CD4-positive, alpha-beta T cell treated with Interferon gamma for 1 hour (primary cell): ENCODE measurements at regions not wholly inside any gene's neighbourhood (a gene's known extent, or its start where the extent isn't known, plus 50 kb on each side); places are given as distances from the start of the nearest gene placed in this dataset.
"Not testable (repeated sequence)": the region's sequence is repeated elsewhere in the genome, so short reads cannot be mapped to it uniquely, and the experiment has no call there.

Experiments used
- DNase-seq: peaks from one replicate; pipeline ENCODE4 v3.0.0-alpha.2; 2020

- no peak for DNase-seq
These were observed 212.0 kb upstream of the SPRY2 start for GRCh38 chr13:80552851-80553440.

DNA sequence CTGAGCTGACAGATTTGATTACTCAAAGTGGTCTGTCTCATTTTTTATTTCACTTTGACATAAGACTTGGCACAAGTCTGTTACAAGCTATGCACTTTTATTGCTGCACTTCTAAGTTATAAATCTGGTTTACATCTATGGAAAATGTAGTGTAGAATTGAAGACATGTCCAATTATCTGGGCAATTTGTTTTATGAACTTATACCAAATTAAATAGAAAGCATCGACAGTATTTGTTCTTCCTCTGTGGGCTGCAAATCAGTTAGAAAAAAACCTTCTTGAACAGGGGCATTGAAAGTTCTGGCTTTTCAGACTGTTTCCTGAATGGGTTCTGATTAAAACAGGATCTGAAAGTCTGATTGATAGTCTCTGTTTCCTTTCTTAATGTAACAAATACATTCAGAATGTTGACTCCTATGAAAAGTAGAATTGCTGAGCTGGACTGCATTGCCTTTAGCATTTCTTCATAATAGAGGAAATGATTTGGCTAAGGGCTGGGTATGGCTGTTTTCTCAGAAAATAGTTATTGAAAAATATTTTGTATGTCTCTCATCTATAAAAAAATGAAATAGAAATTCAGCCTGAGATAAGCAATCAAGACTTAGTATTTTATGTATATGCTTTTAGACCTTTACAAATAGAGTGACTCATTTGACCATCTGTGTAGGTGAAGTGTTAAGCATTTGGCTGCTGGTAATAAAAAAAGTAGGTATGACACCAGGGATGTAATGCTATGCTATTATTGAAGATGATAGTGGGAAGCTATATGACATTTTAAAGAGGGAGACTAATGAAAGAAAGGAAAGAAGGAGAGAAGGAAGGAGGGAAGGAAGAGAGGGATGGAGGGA, 210.9 kb upstream of the SPRY2 start:
- no peak for DNase-seq

- no peak for DNase-seq
These were observed 210.1 kb upstream of the SPRY2 start for GRCh38 chr13:80550971-80551441.

DNA sequence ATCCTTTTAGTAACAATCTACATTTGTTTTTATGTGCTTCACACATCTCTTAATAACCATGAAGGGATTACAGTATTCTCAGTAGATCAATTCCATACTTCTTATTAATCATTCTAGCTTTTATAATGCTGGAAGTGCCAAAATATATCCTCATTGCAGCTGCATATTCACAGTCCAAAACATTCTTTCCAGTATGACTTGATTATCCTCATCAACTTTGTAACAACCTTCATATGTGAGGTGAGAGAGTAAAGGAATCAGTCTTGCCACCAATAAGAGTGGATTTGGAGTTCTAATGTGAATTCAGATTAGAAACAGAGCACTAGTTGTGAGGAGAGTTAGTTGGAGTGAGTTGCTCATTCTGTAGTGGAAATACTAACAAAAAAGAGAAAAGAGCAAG, 208.0 kb upstream of the SPRY2 start:
- DNase-seq: no peak

DNA sequence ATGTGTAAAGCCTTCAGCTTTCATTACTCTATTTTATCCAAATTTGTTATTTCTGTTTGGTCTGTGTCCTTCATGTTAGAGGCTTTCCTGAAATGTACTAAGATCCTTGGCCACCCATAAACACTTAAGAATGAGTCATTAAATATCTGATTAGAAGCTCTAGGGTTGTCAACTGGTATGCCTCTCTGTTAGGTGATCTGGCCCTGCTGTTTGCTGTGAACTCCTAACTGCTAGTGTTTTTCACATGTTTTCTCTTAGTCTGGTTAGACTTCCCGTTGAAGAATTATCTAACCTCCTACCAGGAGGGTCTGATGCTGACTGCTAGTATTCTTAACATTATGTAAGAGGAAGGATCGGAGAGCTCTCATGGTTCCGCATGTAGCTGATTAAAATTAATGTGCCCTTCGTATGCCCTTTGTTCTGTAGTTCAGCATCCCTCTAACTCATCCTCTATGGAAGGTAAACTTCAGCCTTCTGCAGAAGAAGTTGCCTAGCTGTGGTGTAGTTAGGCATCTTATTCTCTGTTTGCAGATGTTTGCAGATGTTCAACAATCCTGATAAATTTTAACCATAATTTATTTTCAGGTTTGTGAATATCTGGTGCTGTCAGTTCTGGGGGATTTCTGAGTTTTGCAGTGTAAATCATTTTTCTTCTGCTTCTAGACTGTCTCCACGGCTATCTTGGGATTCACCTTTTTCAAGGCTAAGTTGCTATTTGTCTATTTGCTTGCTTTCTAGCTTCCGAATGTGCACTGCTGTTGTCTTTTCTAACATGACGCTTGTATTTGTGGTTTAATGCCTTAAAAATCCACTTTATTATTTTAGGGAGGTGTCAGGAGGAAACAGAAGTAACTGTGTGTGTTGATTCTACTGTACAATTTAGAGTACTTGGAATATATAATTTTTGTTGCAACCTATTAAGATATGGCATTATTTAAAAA, 207.2 kb upstream of the SPRY2 start:
- DNase-seq: no peak

DNA sequence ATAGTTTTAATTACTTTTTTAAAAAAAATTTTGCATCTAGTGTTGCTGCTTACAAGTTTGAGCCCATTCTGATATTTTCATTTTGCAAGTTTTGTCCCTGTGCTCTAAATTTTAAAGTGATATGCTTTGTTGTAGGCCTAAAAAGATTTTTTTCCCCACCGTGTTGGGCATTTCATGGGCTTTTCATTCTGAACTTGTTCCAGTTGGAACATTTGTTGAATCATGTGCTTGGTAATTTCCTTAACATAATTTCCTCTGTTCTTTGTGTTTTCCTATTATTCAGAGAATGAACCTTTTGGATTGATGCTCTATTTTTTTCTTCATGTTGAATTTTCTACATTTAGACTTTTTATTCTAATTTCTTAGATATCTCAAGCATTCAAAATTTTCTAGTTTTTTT, 206.4 kb upstream of the SPRY2 start:
- no peak for DNase-seq

DNA sequence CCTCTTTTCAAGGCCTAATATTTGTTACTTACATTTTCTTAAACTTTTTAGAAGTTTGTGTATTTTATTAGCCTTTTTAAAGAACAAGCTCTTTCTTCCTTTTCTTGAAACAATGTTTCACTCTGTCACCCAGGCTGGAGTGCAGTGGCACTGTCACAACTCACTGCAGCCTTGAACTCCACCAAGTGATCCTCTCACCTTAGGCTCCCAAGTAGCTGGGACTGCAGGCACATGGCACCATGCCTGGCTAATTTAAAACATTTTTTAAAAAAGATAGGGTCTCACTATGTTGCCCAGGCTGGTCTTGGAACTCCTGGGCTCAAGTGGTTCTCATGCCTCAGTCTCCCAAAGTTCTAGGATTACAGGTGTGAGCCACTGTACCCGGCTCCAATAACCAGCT, 192.2 kb upstream of the SPRY2 start:
- DNase-seq: no peak

DNA sequence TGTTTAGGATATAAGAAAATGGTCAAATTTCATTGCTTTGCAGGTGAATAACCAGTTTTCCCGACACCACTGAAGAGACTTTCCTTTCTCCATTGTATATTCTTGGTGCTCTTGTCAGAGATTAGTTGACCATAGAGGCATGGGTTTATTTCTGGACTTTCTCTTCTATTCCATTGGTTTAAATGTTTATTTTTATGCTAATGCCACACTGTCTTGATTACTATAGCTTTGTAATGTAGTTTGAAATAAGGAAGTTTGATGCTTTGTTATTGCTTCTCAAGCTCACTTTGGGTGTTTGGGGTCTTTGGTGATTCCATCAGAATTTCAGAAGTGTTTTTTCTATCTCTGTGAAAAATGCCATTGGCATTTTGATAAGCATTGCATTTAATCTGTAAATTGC, 190.0 kb upstream of the SPRY2 start:
- no peak for DNase-seq

- DNase-seq: no peak
These were observed 189.3 kb upstream of the SPRY2 start for GRCh38 chr13:80530191-80530590.

- no peak for DNase-seq
These were observed 188.8 kb upstream of the SPRY2 start for GRCh38 chr13:80529734-80530133.

DNA sequence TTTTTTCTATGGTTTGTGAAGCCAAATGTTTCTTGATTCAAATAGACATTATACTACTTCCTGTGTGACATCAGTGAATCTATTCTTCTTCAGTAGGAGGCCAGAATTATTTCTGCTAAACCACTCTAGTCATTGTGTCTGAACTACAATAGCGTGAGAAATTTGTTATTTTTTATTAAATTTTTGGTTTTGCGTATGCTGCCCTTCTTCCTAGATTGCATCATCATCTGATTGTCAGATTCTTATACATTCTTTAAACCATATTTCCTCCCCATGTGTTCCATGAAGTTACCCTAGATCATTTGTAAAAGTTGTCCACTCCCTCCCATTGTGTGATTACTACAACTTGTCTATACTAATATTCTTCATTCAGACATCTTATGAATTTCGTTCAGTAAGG, 187.8 kb upstream of the SPRY2 start:
- no peak for DNase-seq

- DNase-seq: no peak
These were observed 186.5 kb upstream of the SPRY2 start for GRCh38 chr13:80527400-80527799.

DNA sequence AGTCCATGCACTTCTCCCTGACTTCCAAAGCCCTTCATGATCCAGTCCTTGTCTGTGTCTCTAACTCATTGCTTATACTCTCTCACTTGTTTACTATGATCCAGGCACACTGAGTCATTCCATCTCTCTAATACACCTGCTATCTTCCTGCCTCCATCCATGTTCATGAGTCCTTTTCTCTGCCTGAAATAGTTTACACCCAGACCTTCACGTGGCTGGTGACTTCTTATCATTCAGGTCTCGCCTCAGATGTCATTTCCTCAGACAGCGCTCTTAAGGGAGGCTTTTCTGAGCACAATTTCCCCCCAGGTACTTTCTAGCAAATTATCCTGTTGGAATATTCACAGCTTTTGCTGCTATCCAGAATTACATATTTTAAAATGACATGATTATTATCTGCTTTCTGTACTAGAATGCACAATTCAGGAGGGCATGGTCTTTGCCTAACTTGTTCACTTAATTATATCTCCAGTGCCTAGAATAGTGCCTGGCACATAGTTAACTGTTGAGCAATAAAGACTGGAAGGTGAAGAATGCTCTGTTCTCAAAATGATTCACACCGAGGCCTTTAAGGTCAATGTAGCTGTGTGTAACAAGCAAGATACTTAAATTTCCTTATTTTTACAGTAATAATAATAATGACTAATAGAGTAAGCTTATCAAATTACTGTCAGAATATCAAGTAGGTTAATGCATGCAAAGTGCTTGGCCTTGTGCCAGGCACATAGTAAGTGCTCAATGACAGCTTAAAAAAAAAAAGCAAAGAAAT, 183.7 kb upstream of the SPRY2 start:
- no peak for DNase-seq

GRCh38 chr13:80523134-80523533, 182.2 kb upstream of the SPRY2 start:
- no peak for DNase-seq

DNA sequence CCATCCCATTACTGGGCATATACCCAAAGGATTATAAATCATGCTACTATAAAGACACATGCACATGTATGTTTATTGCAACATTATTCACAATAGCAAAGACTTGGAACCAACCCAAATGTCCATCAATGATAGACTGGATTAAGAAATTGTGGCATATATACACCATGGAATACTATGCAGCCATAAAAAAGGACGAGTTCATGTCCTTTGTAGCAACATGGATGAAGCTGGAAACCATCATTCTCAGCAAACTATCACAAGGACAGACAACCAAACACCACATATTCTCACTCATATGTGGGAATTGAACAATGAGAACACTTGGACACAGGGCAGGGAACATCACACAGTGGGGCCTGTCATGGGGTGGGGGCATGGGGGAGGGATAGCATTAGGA, 181.5 kb upstream of the SPRY2 start:
- not testable (repeated sequence) for DNase-seq

- no peak for DNase-seq
These were observed 176.0 kb upstream of the SPRY2 start for GRCh38 chr13:80516818-80517348.

- no peak for DNase-seq
These were observed 174.4 kb upstream of the SPRY2 start for GRCh38 chr13:80515296-80515695.

DNA sequence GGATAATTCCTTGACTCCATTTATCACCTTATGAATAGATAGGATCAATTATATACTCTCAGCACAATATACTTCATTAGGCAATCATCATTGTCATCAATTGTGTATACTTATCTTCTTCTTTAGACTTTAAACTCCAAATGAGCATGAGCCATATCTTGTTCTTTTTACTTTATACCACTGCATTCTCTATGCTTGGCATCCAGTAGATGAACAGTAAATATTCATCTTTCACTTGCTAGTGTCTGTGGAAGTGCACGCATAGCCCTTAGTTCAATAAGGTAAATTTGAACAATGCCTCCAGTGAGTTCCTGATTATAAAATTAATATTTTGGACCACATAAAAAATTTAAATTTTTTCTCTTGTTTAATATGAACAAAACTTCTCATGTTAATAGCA, 172.3 kb upstream of the SPRY2 start:
- no peak for DNase-seq

GRCh38 chr13:80510686-80511085, 169.8 kb upstream of the SPRY2 start:
- DNase-seq: no peak

GRCh38 chr13:80509264-80509663, 168.3 kb upstream of the SPRY2 start:
- DNase-seq: no peak

DNA sequence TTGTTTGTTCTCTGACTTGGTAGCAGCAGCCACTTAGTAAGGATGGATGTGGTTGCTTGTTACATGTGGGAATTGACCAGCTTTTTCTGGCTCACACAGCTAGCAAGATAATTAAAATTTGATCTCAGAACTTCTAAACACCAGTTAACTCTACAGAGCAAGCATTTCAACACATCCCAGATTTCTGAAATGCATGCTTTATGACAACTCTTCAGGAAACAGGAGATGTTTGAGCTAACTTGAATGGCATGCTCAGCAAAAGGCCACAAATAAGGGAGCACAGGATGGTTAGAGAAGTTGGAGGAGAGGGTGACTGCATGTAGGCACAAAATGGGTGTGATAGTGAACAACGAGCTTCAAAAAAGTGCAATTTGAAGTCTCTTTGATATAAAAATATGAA, 167.1 kb upstream of the SPRY2 start:
- no peak for DNase-seq

- no peak for DNase-seq
These were observed 163.5 kb upstream of the SPRY2 start for GRCh38 chr13:80504453-80504852.
